ENCODE measurements at regions not wholly inside any gene's neighbourhood (a gene's known extent, or its start where the extent isn't known, plus 50 kb on each side); places are given as distances from the start of the nearest gene placed in this dataset.

DNA sequence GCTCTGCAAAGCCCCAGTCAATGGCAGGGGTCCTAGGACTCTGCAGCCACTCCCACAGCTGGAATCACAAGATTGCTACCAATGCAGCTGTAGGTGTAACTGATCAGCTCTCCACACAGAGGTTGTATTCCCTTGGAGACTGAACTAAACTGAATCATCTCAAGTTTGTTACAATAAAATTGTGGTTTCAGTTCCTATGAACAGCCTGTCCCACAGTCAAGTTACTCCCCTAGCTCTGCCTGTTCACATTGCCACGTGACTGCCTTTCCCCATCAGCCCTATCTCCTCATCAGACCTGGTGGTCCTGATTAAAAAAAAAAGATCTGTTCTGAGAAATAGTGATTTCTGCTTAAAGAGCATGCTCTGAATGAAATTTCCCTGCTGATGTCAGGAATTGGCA, 287.9 kb upstream of the NBEA start:
- no peak for DNase-seq

DNA sequence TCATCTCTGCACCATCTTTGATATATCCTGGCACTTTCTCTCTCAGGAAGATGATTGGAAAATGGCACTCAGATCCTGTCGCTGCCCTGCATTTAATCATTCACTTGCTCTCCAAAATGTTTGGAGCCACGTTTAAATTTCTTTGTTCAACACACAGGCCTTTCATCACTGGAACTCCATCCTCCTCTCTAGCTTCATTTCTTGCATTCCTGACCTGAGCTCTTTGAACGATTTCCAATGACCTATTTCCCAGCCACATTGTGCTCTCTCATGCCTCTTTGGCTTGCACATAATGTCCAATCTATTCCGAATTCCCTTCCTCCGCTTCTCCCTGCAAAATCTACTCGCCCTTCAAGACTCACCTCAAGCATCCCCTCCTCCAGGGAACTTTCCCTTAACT, 287.4 kb upstream of the NBEA start:
- no peak for DNase-seq

DNA sequence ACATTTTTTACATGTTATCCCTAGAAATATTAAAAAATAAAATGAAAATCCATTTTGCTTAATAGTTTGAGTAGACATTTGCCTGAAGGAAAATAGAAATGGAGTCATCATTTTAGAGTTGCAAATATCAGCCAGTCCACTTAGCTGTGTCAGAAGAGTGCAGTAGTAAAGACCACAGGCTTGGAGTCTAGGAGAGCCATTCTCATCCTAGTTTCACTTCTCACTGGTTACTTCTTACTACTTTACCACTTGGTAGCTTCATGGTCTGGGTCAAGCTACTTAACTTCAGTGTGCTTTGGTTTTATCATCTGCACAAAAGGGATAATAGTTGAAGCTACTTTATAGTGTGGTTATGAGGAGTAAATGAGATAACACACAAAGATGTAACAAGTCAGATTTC, 286.5 kb upstream of the NBEA start:
- DNase-seq: no peak

DNA sequence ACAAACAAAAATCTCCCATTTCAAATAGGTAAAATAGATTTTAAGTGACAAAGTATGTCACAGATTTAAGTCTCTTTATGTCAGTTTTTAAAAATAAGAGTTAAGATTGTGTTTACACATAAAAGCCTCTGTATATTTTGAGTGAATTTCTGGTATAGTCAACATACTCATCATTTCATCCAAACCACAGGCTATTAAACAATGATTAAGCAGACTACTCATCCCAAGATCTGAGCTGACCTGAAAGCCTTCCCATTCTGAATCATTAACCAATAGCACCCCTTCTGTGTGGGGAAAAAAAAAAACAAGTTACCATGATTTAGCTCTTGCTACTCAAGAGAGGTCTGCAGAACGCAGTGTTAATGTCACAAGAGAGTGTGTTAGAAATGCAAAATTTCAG, 284.4 kb upstream of the NBEA start:
- no peak for DNase-seq

DNA sequence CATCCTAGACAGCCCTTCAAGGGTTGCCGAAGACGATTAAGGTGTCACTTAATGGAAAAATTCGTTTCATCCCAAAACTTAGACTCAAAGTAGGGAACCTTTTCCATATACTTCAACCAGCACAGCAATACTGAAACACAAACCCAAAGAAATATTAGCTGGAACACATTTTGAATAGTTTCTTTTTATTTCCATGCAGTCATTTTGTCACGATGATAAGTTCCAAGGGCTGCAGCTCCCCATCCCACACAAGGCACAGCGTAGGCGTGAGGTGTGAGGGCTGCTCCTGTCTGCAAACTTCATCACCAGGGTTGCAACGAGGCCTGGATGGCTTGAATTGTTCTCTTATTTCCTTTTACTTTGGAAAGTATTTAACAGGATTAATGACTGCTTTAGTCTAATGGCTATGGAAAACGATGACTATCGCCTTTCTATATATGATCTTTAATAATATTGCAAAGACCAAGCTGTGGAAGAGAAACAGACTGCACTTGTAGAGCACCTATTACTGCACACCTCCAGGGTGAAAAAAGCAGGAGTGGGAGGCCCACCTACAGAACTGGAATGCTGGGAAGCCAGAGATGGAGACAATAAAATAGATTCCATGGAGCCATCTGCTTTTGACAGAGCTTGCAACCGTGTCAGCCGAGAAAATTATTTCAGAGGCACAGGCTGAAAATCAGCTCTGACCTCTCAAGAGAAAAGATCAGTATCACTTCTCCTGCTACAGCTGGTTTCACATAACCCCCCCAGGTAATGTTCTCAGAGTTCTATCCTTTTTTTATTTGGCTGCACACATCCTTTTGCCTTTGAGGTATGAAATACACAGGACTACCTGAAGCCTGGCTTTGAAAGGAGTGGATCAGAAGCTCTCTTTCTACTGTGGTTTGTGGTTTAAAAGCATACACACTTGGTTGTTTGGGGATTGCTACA, 274.5 kb upstream of the NBEA start:
- no peak for DNase-seq

DNA sequence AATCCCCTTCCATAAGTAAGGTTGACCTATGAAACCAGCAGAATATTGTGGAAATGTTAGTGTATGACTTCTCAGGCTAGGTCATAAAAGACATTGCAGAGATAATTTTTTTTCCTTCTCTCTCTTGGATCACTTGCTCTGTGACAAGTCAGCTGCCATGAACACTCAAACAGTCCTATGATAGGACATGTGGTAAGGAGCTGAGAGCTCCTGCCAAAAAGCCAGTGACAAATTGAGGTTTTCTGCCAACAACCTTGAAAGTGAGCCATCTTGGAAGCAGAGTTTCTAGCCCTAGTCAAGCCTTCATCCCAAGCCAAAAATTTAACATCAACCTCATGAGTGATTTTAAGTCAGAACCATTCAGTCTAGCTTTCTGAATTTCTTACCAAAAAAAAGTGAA, 270.9 kb upstream of the NBEA start:
- no peak for DNase-seq

DNA sequence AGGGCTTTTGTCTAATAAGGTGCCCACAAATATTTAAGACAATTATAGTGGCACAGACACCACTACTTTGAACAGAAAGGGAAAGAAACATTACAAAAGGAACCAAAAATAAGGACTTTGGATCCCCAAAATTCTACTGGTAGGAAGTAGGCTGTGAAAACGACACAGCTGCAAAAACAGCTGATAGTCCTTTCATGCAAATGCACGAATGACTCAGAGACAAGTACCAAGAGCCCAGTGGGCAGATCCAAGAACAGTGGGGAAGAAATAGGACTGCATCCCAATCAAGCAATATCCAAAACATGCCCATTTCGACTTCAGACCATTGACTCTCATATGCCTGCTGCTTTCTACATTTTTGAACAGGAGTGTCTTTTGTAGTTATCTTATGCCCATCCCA, 269.4 kb upstream of the NBEA start:
- no peak for DNase-seq

DNA sequence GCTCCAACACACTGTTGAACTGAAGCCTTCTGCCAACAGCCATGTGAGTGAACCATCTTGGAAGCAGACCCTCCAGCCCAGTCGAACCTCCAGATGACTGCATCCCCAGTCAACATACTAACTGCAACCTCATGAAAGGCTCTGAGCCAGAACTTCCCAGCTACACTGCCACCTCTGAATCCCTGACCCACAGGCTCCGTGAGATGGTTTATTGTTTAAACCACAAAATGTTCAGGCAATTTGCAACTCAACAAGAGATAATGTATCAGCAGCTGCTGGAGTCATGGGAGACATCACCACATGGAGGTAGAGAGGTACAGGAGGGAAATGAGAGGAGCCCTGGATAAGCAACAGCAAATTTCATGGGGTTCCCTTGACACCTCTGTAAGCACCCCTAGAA, 266.4 kb upstream of the NBEA start:
- no peak for DNase-seq

DNA sequence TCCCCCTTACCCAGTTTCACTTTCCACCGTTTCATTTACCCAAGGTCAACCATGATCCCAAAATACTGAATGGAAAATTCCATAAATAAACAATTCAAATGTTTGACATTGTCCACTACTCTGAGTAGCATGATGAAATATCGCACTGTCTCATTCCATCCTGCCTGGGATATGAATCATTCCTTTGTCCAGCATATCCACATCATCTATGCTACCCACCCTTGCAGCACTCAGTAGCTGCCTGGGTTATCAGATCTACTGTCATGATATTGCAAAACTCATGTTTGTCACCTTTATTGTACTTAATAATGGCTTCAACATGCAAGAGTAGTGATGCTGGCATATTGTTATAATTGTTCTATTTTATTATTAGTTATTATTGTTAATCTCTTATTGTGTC, 263.9 kb upstream of the NBEA start:
- no peak for DNase-seq

DNA sequence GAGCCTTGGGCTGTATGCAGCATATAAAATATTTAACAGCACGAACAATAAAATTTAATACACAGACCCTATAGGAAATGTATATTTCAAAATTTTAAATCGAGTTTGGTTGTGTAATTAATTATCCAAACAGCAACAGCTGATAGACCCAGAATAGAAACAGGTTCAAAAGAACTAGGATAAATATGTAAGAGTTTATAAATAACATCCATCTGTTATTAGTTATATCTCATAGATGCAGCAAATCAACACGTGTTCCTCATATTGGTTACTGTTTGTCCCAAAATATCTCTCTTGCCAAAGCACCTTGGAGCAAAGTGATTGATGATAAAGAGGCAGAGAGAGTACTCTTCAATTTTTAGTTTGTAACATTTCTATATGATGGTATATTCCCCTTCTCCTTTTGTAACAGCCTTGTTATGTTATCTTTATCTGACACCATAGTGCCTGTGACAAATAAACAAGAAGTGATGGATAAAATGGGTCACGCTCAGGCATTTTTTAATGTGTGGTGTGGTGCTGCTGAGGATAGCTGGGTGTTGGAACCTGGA, 260.6 kb upstream of the NBEA start:
- no peak for DNase-seq

DNA sequence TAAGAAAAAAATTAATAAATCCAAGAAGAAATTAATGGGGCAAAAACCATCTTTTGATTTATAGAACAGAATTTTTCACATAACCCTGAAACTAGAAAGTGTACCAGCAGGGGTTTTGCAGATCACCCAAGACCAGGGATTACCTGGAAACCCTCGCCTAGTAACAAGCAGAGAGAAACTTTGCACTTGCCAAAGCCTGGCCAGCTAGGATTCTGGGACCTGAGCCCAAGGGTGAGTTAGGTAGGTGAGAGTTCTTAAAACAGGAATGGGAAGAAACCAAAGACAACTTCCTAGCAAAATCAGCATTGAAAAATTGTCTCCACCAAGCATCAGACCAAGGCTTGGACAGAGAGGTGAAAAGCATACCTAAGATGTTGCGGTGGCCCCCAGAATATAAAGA, 247.0 kb upstream of the NBEA start:
- DNase-seq: no peak

DNA sequence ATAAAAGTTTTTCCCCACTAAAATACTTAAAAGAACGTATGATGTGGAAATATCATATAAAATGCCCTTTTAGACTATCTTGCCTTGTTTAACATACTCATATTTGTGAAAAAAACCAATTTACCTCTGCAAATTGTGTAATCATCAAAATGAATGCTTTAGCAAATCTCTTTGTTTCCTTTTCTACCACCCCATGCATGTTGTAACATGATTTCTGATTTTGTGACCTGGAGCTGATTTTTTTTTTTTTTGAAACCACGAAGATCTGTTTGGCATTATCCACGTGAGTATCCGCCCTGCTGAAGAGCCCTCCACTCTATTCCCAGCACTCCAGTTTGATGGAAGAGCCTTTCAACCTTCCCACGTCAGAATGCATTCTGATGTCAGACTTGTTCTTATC, 245.8 kb upstream of the NBEA start:
- DNase-seq: no peak

DNA sequence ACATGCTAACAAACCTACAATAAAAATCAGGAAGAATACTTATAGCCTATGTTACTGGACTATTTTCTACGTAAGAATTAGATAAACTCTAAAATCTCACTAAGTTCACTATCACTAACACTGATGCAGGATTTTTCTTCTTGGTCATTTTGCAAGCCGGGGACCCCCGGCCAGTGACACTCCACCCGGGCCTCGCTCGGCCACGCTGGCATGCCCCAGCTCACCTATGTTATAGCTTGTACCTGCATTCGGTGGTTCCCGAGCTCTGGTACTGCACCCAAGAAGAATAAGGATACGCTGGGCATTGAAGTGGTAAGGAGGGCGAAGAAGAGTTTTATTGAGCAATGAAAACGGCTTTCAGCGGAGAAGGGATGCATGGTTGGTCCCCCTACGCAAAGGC, 245.3 kb upstream of the NBEA start:
- DNase-seq: no peak

DNA sequence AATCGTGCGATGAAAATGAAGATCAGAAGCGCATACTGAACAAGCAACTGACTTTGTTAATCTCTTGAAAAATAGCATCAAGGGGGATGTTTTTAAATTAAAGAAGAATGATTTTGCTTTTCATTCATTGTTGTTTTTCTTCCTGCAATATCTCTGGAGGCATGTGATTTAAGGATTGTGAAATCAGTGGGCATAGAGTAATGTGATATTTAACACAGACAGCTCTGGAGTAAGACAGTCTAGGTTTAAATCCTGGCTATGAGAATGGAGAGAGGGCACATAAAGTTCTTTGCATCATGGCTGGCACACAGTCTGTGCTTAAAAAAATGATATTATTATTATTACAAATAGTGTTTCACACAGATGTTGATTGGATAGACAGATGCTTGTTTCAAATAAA, 243.1 kb upstream of the NBEA start:
- no peak for DNase-seq

DNA sequence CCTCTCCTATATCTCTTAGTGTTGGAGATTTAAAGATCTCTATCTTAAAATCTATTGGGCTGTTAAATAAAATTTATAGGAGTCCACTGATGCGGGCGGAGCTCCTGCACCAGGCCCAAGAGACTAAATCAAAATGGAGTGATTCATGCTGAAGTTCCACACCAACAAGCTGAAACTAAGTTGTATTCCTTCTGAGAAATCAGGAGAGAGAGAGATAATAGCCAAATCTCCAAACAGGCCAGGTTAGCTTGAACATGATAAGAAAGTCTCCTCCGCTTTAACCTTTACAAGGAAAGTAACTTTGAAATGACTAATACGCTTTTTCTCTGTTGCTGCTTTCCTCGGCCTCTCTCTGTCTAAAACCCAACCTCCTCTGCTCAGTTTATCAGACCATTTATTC, 241.9 kb upstream of the NBEA start:
- no peak for DNase-seq

DNA sequence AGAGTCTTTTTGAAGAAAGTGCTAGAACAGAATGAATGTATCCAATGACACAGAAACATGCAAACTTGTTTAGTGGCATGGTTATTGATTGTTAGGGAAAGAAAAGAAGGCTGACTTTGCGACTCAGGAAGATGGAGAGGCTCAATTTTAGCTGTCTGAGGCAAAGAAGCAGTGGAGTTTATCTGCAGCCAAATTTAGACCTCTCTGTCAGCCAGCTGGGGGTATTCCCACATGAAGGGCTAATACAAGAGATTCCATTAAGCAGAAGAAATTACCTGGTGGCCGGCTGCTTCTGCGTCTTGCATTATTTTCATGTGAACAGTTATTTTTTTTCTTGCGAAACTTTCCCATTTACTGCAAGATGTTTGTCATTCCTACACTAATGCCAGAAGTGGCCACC, 240.2 kb upstream of the NBEA start:
- no peak for DNase-seq

DNA sequence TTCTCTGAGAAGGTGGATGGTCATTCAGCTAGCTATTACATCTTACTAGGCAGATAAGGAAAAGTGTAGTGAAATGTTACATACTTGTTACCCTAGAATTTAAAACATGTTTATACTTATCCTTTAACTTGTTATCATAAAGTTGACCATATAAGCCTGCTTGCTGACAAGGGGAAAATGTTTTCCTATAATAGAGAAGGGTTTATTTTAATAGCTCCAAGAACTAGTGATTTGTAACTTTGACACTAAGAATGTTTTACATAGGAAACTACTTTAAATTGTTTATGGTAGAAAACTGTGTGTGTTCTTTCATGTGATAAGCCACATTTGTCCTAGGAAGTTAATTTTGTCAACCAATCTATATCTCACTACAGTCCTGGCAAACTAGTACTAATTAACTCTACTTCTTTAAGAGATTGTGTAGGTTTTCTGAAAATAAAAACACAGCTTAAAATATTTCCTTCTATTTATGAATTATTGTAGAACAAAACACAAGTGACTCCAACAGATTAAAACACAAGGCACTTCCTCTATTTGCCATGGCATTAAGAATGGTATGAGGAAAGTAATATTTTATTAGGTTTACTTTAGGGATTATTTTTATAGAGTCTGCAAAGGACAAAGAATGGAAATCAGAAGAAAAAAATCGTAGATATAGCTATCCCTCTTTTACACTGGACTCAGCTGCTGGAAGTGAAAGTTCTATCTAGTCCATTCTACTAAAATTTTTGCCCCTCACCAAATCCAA, 233.3 kb upstream of the NBEA start:
- no peak for DNase-seq

DNA sequence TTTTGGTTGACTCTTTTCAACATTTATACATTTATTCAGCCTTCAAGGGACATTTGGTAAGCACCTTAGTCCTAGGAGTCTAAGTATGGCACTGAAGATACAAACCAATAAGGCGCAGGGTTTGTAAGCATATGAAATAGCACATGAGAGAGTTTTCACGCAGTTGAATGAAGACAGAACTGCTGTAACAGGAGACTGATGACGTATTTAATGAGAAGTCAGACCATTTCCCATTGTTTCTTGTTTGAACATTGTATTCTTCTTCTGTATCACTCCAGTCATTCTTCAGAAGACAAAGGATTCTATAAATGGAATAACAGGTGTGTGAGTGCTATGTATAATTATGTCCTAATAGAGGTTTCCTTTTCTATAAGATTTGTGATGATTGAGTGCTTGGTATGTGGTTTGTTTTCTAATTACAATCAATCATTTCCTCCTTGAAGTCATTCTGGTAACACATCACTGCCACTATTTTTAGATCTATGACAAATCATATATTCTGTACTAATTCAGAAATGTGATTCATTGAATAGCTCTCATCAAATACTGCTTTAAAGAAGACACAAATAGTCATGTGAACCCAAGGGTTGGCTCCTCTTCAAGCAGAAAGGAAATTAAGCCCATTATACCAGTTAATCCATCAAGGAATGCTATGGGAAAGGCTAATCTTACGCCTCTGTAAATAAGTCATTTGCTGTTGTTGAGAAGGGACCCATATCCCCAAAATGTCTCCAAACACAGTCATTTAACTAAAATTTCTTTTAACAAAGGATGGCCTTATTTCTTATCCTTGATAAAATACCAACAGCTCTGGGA, 222.8 kb upstream of the NBEA start:
- no peak for DNase-seq

DNA sequence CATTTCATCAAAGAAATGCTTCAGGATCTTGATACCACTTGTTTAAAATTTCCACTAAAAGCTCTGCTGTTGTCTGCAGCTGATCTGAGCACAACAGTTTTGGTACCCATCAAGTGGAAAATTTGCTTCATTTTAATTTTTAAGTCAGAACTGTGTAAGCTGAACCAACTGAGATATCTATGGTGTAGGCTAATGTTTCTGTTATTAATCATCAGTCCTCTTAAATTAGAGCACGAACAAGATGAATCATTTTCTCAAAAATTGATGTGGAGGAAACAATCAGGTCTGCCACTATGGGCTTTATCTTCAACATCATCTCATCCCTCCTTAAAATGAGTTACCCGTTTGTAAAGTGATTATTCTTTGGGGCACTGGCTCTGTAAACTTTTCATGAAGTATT, 221.5 kb upstream of the NBEA start:
- DNase-seq: no peak

DNA sequence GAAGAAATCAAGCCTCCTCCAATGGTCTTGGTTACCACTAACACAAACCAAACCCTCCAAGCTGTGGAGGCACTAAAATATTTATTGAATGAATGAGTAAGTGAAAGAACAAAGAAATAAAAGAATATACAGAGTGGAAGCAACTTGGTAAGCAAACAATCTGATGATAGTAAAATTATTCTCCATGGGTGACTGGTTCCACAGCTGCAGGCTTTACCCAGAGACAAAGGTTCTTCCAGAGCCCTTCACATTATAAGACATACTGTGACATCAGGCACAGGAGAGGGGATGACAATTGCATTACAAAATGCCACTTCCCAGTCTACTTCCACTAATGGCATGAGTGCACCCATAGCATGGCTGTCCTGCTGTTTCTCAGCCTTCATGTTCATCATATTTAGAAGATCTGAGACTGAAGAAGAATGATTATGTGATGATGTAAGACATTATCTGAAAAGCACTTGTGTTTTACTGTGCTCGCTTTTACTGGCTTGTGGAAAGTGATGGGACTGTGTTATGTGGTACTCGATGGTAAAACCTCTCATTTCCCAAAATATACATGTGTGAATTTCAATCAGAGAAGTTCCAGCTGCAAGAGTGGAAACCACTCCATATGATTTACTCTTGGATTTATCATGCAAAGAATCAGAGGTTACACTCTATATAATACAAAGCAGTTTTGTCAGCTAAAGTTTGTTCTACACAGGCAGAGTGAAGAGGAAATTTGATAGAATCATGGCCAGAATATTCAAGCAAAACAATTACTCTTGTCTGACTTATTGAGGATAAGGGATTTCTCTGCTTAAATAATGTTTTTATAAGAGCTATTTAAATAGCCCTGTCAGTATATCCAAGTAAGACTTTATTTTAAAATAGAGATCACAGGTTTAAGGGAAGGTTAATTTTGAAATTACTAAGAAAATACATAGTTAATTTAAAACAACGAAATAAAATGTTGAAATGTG, 220.2 kb upstream of the NBEA start:
- DNase-seq: no peak

DNA sequence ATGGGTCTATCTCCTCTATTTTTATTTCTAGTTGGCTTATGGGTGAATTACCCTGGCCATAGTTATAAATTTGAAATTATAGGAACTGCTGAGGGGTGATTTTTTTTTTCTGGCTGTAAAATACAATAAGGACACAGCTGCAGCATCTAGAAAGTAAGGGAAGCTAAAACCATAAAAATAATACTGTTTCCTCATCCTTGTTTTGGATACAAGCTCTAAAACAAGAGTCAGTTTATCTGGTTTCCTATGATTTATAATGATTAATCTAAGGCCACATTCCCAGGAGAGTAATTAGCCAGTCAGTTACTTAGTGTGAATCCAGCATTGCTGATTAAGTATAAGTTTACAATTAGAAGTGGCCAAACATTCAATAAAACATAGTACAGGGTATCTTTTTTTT, 219.1 kb upstream of the NBEA start:
- DNase-seq: no peak

DNA sequence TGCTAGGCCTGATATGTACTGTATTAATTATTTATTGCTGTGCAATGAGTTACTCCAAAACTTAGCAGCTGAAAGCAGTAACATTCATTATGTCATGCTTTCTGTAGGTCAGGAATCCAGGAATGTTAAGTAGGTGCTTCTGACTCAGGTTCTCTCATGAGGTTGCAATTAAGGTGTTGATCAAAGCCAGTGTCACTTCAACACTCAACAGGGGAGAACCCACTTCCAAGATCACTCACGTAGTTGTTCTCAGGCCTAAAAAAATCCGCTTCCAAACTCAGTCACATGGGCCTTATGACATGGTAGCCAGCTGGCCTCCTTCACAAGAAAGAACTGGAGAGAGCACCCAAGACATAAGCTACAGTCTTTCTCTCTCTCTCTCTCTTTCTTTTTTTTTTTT, 211.1 kb upstream of the NBEA start:
- DNase-seq: no peak

Measured in hematopoietic multipotent progenitor cell treated with erythropoietin and hydrocortisone succinate and interleukin-3 and kit ligand, for 4 days (in vitro differentiated cells).